Neural cell (in vitro differentiated cells): ENCODE measurements at regions not wholly inside any gene's neighbourhood (a gene's known extent, or its start where the extent isn't known, plus 50 kb on each side); places are given as distances from the start of the nearest gene placed in this dataset.

ENCODE experiments used
- H2AFZ ChIP-seq: fragments of 200-600, 300-800 bp; sonication (generic), shearing (Covaris generic); 2 replicates; pipeline ENCODE4 v1.6.0; 2014; ENCODE audit warnings: low read depth, mild to moderate bottlenecking, antibody characterized with exemption, low read length, moderate library complexity
- H3F3A ChIP-seq: fragments of 200-600 bp; shearing (Covaris generic); 2 replicates; pipeline ENCODE4 v1.6.1; 2016; ENCODE audit warnings: mild to moderate bottlenecking, moderate library complexity, mixed read lengths, antibody characterized with exemption, low read length; ENCODE audit not compliant: insufficient read depth, poor library complexity, severe bottlenecking
- H3K27ac ChIP-seq: fragments of 200-600, 300-800 bp; sonication (generic), shearing (Covaris generic); 2 replicates; pipeline ENCODE4 v1.5.1; 2014; ENCODE audit warnings: mild to moderate bottlenecking, low read length, moderate library complexity
- H3K27me3 ChIP-seq: fragments of 300-800, 200-600 bp; sonication (generic), shearing (Covaris generic); 2 replicates; pipeline ENCODE4 v1.6.0; 2014; ENCODE audit warnings: mild to moderate bottlenecking, low read depth, low read length, moderate library complexity; ENCODE audit not compliant: insufficient read depth
- H3K36me3 ChIP-seq: fragments of 300-800, 200-600 bp; sonication (generic), shearing (Covaris generic); 2 replicates; pipeline ENCODE4 v1.5.1; 2014; ENCODE audit warnings: mild to moderate bottlenecking, antibody characterized with exemption, low read length, moderate library complexity; ENCODE audit not compliant: insufficient read depth
- H3K4me2 ChIP-seq: fragments of 300-800, 200-600 bp; sonication (generic), shearing (Covaris generic); 2 replicates; pipeline ENCODE4 v1.6.0; 2014; ENCODE audit warnings: mild to moderate bottlenecking, low read length
- H3K4me3 ChIP-seq: fragments of 300-800, 200-600 bp; sonication (generic), shearing (Covaris generic); 2 replicates; pipeline ENCODE4 v1.5.1; 2014; ENCODE audit warnings: mild to moderate bottlenecking, low read length, moderate library complexity
- H3K79me2 ChIP-seq: fragments of 200-600 bp; shearing (Covaris generic); replicated peaks from 2 replicates; pipeline ENCODE4 v1.6.0; 2014; ENCODE audit warnings: mild to moderate bottlenecking, low read length, moderate library complexity; ENCODE audit not compliant: insufficient read depth
- H3K9ac ChIP-seq: fragments of 300-800, 200-600 bp; sonication (generic), shearing (Covaris generic); 2 replicates; pipeline ENCODE4 v1.6.1; 2016; ENCODE audit warnings: mild to moderate bottlenecking, low read length, mixed read lengths
- H3K9me2 ChIP-seq: fragments of 200-600 bp; shearing (Covaris generic); 2 replicates; pipeline ENCODE4 v1.6.1; 2016; ENCODE audit warnings: mild to moderate bottlenecking, low read length, mixed read lengths; ENCODE audit not compliant: insufficient read depth
- H3K9me3 ChIP-seq: fragments of 200-600, 300-800 bp; sonication (generic), shearing (Covaris generic); 2 replicates; pipeline ENCODE4 v1.6.1; 2016; ENCODE audit warnings: mild to moderate bottlenecking, mixed run types, low read length, moderate library complexity, mixed read lengths
- H4K20me1 ChIP-seq: fragments of 200-600 bp; shearing (Covaris generic); 2 replicates; pipeline ENCODE4 v1.6.1; 2016; ENCODE audit warnings: mild to moderate bottlenecking, mixed run types; ENCODE audit not compliant: insufficient read depth
- CTCF ChIP-seq: fragments of 450-650 bp; IDR thresholded peaks from 2 replicates; pipeline ENCODE4 v1.5.1; 2014; ENCODE audit warnings: antibody characterized with exemption, mild to moderate bottlenecking, moderate library complexity; ENCODE audit not compliant: poor library complexity, severe bottlenecking
- EP300 ChIP-seq: fragments of 450-650 bp; conservative IDR thresholded peaks from 2 replicates; pipeline ENCODE4 v1.6.1; 2014; ENCODE audit warnings: antibody characterized with exemption, mild to moderate bottlenecking, moderate library complexity; ENCODE audit not compliant: poor library complexity, severe bottlenecking
- EZH2 ChIP-seq: fragments of 200-600, 300-800 bp; shearing (Covaris generic), sonication (generic); IDR thresholded peaks from 2 replicates; pipeline ENCODE4 v1.6.1; 2014; ENCODE audit warnings: antibody characterized with exemption, low read length, borderline replicate concordance, mild to moderate bottlenecking; ENCODE audit not compliant: insufficient read depth, poor library complexity, severe bottlenecking
- MXI1 ChIP-seq: fragments of 450-650 bp; conservative IDR thresholded peaks from 2 replicates; pipeline ENCODE4 v1.6.1; 2014; ENCODE audit warnings: antibody characterized with exemption, mild to moderate bottlenecking; ENCODE audit not compliant: poor library complexity, severe bottlenecking
- POLR2AphosphoS5 ChIP-seq: IDR thresholded peaks from 2 replicates; pipeline ENCODE4 v1.6.1; 2012
- RAD21 ChIP-seq: fragments of 450-650 bp; conservative IDR thresholded peaks from 2 replicates; pipeline ENCODE4 v1.6.1; 2014; ENCODE audit warnings: antibody characterized with exemption, mild to moderate bottlenecking, moderate library complexity
- REST ChIP-seq: IDR thresholded peaks from 2 replicates; pipeline ENCODE4 v1.6.1; 2012; ENCODE audit warnings: borderline replicate concordance
- SMC3 ChIP-seq: fragments of 450-650 bp; conservative IDR thresholded peaks from 2 replicates; pipeline ENCODE4 v1.6.1; 2014; ENCODE audit warnings: antibody characterized with exemption, mild to moderate bottlenecking, moderate library complexity; ENCODE audit not compliant: poor library complexity
- TAF1 ChIP-seq: IDR thresholded peaks from 2 replicates; pipeline ENCODE4 v1.6.1; 2012; ENCODE audit warnings: low read depth

DNA sequence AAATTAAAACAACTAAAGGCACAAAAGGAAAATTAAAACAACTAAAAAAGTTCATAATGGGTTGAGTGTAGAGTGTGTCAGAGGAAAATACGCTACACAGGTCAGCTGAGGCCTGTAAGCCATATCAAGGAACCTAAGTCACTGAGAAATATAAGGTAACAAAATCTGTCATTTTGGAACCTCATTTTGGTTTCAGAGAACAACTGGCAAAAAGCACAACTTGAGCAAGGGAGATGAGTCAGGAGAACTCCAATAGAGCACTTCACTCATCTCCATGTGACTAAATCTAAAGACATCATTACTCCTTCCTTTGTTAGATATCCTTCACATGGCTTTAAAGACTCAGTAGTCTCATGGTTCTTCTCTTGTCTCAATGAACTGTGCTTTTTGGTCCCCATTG lies 269.4 kb upstream of the POU5F2 start:
- Histone ChIP-seq H4K20me1 (no peaks in the 10 kb centered on the region), H3K4me2 (no peak overlapping the region), H3K9me3 (no peaks in the 10 kb centered on the region), H3K36me3 (no peaks in the 10 kb centered on the region), H3K9me2 (no peaks in the 10 kb centered on the region), H3F3A (no peaks in the 10 kb centered on the region), H3K79me2 (no peaks in the 10 kb centered on the region), H2AFZ (no peak overlapping the region), H3K9ac (no peak overlapping the region), H3K27me3 (no peaks in the 10 kb centered on the region), H3K4me3 (no peak overlapping the region), H3K27ac (no peak overlapping the region)
- TF ChIP-seq SMC3 (no peak), POLR2AphosphoS5 (no peak), REST (no peak), EZH2 (no peak), RAD21 (no peak), EP300 (no peak), TAF1 (no peak), MXI1 (no peak), CTCF (no peak)

GRCh38 chr5:94009161-94009560 lies 267.8 kb upstream of the POU5F2 start:
- H3K27ac ChIP-seq = no peak overlapping the region
- no peaks in the 10 kb centered on the region for H3F3A ChIP-seq
- H3K36me3 ChIP-seq = no peaks in the 10 kb centered on the region
- no peak overlapping the region for H3K9ac ChIP-seq
- no peak overlapping the region for H3K4me2 ChIP-seq
- H3K27me3 ChIP-seq = no peaks in the 10 kb centered on the region
- H2AFZ ChIP-seq = no peak overlapping the region
- TF ChIP-seq RAD21 (no peak), MXI1 (no peak), SMC3 (no peak), TAF1 (no peak), EZH2 (no peak), REST (no peak), EP300 (no peak), POLR2AphosphoS5 (no peak), CTCF (no peak)
- no peaks in the 10 kb centered on the region for H4K20me1 ChIP-seq
- H3K4me3 ChIP-seq = no peak overlapping the region
- no peaks in the 10 kb centered on the region for H3K79me2 ChIP-seq
- H3K9me2 ChIP-seq = no peaks in the 10 kb centered on the region
- no peaks in the 10 kb centered on the region for H3K9me3 ChIP-seq
